A549 (cell line): ENCODE measurements at regions not wholly inside any gene's neighbourhood (a gene's known extent, or its start where the extent isn't known, plus 50 kb on each side); places are given as distances from the start of the nearest gene placed in this dataset.
"Not testable (repeated sequence)": the region's sequence is repeated elsewhere in the genome, so short reads cannot be mapped to it uniquely, and the experiment has no call there.

Experiments used
- ATAC-seq, 2 experiments: fragments of 200-7000 bp in 1 of 2; fragments of >200 bp in 1 of 2; cut with Nextera tagmentation in 1 of 2; cut with Tn5 transposase in 1 of 2; 3 replicates each; pipeline versions ENCODE4 v1.8.0 to v1.9.1; 2018 to 2020; ENCODE audit warnings: mild to moderate bottlenecking in 1 of 2, moderate library complexity in 1 of 2
- CTCF ChIA-PET: fragments of 300-600 bp; sonication (Branson Sonifier 250); formaldehyde crosslinking; extraction: SDS; loops from one replicate; lab custom pipeline; 2021; ENCODE audit warnings: antibody characterized with exemption, inconsistent platforms; lab: Yijun Ruan, JAX
- POLR2A ChIA-PET: fragments of 350-600 bp; formaldehyde crosslinking; extraction: SDS; loops from one replicate; lab custom pipeline; 2021; ENCODE audit warnings: antibody characterized with exemption, inconsistent platforms; lab: Yijun Ruan, JAX
- DNase-seq, 2 experiments: peaks; one replicate each; pipeline versions ENCODE4 v3.0.0 to v3.0.0-alpha.2; 2011 to 2016; ENCODE audit warnings: low read depth in 1 of 2, low spot score in 1 of 2
- FAIRE-seq: peaks from 2 replicates; lab custom pipeline; 2011; peaks lifted over from hg19 to GRCh38; lab: Jason Lieb, UNC
- H3K27ac ChIP-seq, 2 experiments: fragments of >200 bp; sonication (Bioruptor Twin); formaldehyde crosslinking; 3 replicates each; pipeline ENCODE4 v1.5.1; 2016 to 2017
- H3K4me1 ChIP-seq: fragments of >200 bp; sonication (Bioruptor Twin); formaldehyde crosslinking; 3 replicates; pipeline ENCODE4 v1.6.1; 2016
- H3K4me2 ChIP-seq: fragments of >200 bp; sonication (Bioruptor Twin); formaldehyde crosslinking; 3 replicates; pipeline ENCODE4 v1.6.1; 2016
- H3K4me3 ChIP-seq: fragments of >200 bp; sonication (Bioruptor Twin); formaldehyde crosslinking; 3 replicates; pipeline ENCODE4 v1.5.1; 2016
- H3K9me3 ChIP-seq: fragments of >200 bp; sonication (Bioruptor Twin); formaldehyde crosslinking; 3 replicates; pipeline ENCODE4 v1.6.1; 2016
- CHD4 ChIP-seq: fragments of 200-600 bp; sonication (generic); IDR thresholded peaks from 2 replicates; pipeline ENCODE4 v1.6.1; 2016; ENCODE audit warnings: antibody characterized with exemption, mild to moderate bottlenecking, borderline replicate concordance
- FOSL2 ChIP-seq, 2 experiments: fragments of 450-650 bp in 1 of 2; fragments of >200 bp in 1 of 2; sonication (Bioruptor Twin) in 1 of 2; formaldehyde crosslinking; IDR thresholded peaks; 2 replicates each; pipeline versions ENCODE4 v1.5.0 to v1.6.1; 2016 to 2020; ENCODE audit warnings: mild to moderate bottlenecking in 1 of 2, moderate library complexity in 1 of 2
- FOXS1 ChIP-seq: fragments of 250-450 bp; sonication (Bioruptor Pico); IDR thresholded peaks from 2 replicates; pipeline ENCODE4 v1.5.0; 2020; ENCODE audit warnings: mild to moderate bottlenecking, moderate library complexity
- HDAC2 ChIP-seq: fragments of 200-600 bp; sonication (generic); IDR thresholded peaks from 2 replicates; pipeline ENCODE4 v1.6.1; 2016
- HMGXB4 ChIP-seq: fragments of 250-450 bp; sonication (Bioruptor Pico); IDR thresholded peaks from 2 replicates; pipeline ENCODE4 v1.5.0; 2021; ENCODE audit warnings: mild to moderate bottlenecking, moderate library complexity, borderline replicate concordance
- HOXB13 ChIP-seq: fragments of 250-450 bp; sonication (Bioruptor Pico); IDR thresholded peaks from 2 replicates; pipeline ENCODE4 v1.5.0; 2020; ENCODE audit warnings: low read depth, mild to moderate bottlenecking, moderate library complexity
- JUNB ChIP-seq: fragments of >200 bp; sonication (Bioruptor Twin); formaldehyde crosslinking; IDR thresholded peaks from 2 replicates; pipeline ENCODE4 v1.6.1; 2016
- KDM1A ChIP-seq: fragments of 200-600 bp; sonication (generic); IDR thresholded peaks from 2 replicates; pipeline ENCODE4 v1.6.1; 2016; ENCODE audit warnings: low read depth, mild to moderate bottlenecking
- MAZ ChIP-seq: fragments of 150-350 bp; IDR thresholded peaks from 2 replicates; pipeline ENCODE4 v1.6.1; 2014; ENCODE audit warnings: antibody characterized with exemption, low read depth, low read length, borderline replicate concordance
- MYC ChIP-seq: IDR thresholded peaks from 2 replicates; pipeline ENCODE4 v1.6.1; 2012; ENCODE audit warnings: mild to moderate bottlenecking, inconsistent platforms, low read length, improper control_type of control experiment, borderline replicate concordance
- NPAS2 ChIP-seq: fragments of 250-450 bp; sonication (Bioruptor Pico); IDR thresholded peaks from 2 replicates; pipeline ENCODE4 v1.8.0; 2022; ENCODE audit warnings: mild to moderate bottlenecking, moderate library complexity, borderline replicate concordance
- NR3C1 ChIP-seq: fragments of >200 bp; sonication (Bioruptor Twin); formaldehyde crosslinking; IDR thresholded peaks from 3 replicates; pipeline ENCODE4 v1.6.1; 2017
- POLR2A ChIP-seq: IDR thresholded peaks from 2 replicates; pipeline ENCODE4 v1.6.1; 2012; ENCODE audit warnings: mild to moderate bottlenecking, low read length
- POLR2AphosphoS2 ChIP-seq: conservative IDR thresholded peaks from 2 replicates; pipeline ENCODE4 v1.6.1; 2012; ENCODE audit warnings: low read length, improper control_type of control experiment, inconsistent platforms
- RARB ChIP-seq: fragments of 250-450 bp; sonication (Bioruptor Pico); IDR thresholded peaks from 2 replicates; pipeline ENCODE4 v1.8.0; 2021; ENCODE audit warnings: mild to moderate bottlenecking, moderate library complexity
- RNF2 ChIP-seq: fragments of 200-600 bp; sonication (generic); IDR thresholded peaks from 2 replicates; pipeline ENCODE4 v1.6.1; 2016; ENCODE audit warnings: low read depth, mild to moderate bottlenecking, antibody characterized with exemption, moderate library complexity, borderline replicate concordance
- TP53 ChIP-seq: fragments of 250-450 bp; sonication (Bioruptor Pico); IDR thresholded peaks from 2 replicates; pipeline ENCODE4 v1.5.0; 2021; ENCODE audit warnings: mild to moderate bottlenecking, moderate library complexity
- ZNF302 ChIP-seq: fragments of 250-450 bp; sonication (Bioruptor Pico); IDR thresholded peaks from 2 replicates; pipeline ENCODE4 v1.9.0; 2021; ENCODE audit warnings: inconsistent platforms, mild to moderate bottlenecking, moderate library complexity
- ZSCAN20 ChIP-seq: fragments of 250-450 bp; sonication (Bioruptor Pico); IDR thresholded peaks from 2 replicates; pipeline ENCODE4 v1.8.0; 2022; ENCODE audit warnings: mild to moderate bottlenecking, moderate library complexity
- WGBS: methylation state at CpG from one replicate; pipeline ENCODE4 v1.1.6; 2017; ENCODE audit errors: missing lambda C conversion rate; 5-methylcytosine and 5-hydroxymethylcytosine counted together
- TF ChIP-seq, protein P1 (sequence below): IDR thresholded peaks from 2 replicates; pipeline ENCODE4 v1.6.1; 2012

DNA sequence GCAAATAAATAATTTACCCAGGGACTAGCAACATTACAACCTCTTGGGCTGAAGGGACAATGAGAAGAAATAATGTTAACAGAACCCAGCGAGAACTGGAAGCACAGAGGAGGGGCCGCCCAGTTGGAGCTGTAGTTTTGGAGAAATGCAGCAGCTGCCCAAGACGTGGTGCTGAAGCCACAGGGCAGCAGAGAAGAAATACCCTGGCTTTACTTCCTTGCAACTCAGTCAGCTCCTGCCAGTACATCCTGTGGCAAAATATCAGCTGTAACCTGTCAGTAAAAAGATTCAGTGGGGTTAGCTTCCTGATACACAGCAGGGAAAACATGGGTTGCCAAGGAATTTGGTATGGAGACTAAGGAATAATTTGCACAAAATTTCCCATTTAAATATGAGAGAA is 283.6 kb upstream of the USP25 start:
- Histone ChIP-seq H3K4me3 (no peak overlapping the region), H3K27ac (peak overlapping the region; percentile 93 to 96)
- DNase-seq: no peak
- TF ChIP-seq POLR2AphosphoS2 (no peak), HDAC2 (no peak), ZSCAN20 (CRISPR knock-in tag) (no peak), MAZ (no peak), FOXS1 (no peak), FOSL2 (IDR thresholded peaks at IDR 0.05) (no peak), FOSL2 (CRISPR knock-in tag; IDR thresholded peaks at IDR 0.05) (no peak), TP53 (CRISPR knock-in tag) (no peak), POLR2A (no peak), HMGXB4 (CRISPR knock-in tag) (no peak), MYC (no peak), NPAS2 (no peak), ZNF302 (CRISPR knock-in tag) (no peak), NR3C1 (no peak)
- TF ChIP-seq, all 56 proteins: peak for 0
- no peak for ATAC-seq
- CTCF ChIA-PET: interaction anchor here (0.9 kb wide), 1 partner anchor 37 kb away, joined by 3 read pairs; no protein-coding TSS in a partner anchor
- POLR2A ChIA-PET: no interaction called here
- peak overlapping the region; percentile 78; the same call in 1 of the 3 replicates for H3K4me2 ChIP-seq
- 90% methylated on average over 3 of the region's 3 CpGs for WGBS
- peaks cover 17% of the 10 kb centered on the region; the same call in 2 of the 3 replicates for H3K9me3 ChIP-seq
- FAIRE-seq: no peak
- peaks cover 47% of the 10 kb centered on the region for H3K4me1 ChIP-seq

DNA sequence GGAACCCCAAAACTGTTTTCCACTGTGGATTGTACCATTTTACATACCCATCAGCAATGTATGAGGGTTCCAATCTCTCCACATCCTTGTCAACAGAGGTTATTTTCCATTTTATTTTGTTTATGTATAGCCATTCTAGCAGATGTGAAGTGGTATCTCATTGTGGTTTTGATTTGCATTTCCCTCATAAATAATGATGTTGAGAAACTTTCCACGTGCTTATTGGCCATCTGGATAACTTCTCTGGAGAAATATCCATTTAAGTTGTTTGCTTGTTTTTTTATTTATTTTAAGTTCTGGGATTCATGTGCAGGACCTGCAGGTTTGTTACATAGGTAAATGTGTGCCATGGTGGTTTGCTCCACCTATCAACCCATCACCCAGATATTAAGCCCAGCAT is 280.2 kb upstream of the USP25 start:
- FAIRE-seq (no peak), ATAC-seq (no peak), DNase-seq (no peak)
- 26% methylated on average over 1 of the region's 1 CpG for WGBS
- TF ChIP-seq POLR2AphosphoS2 (no peak), KDM1A (no peak), RARB (no peak)
- Histone ChIP-seq H3K9me3 (peaks cover 17% of the 10 kb centered on the region; the same call in 2 of the 3 replicates), H3K27ac (no peak overlapping the region), H3K4me2 (no peak overlapping the region), H3K4me3 (no peak overlapping the region), H3K4me1 (peaks cover 21% of the 10 kb centered on the region)
- ChIA-PET POLR2A (no interaction called here), CTCF (no interaction called here)

- CTCF ChIA-PET: no interaction called here
- H3K4me3 ChIP-seq: no peak overlapping the region
- no peak overlapping the region for H3K4me2 ChIP-seq
- no peak for DNase-seq
- H3K9me3 ChIP-seq: peaks cover 9% of the 10 kb centered on the region; the same call in 1 of the 3 replicates
- H3K4me1 ChIP-seq: no peaks in the 10 kb centered on the region
- POLR2A ChIA-PET: no interaction called here
- FAIRE-seq: no peak
- no peak for TF ChIP-seq FOXS1
- TF ChIP-seq JUNB: no peak
- TF ChIP-seq ZSCAN20 (CRISPR knock-in tag): no peak
- TF ChIP-seq CHD4: no peak
- no peak for TF ChIP-seq RNF2
- TF ChIP-seq, protein P1, sequence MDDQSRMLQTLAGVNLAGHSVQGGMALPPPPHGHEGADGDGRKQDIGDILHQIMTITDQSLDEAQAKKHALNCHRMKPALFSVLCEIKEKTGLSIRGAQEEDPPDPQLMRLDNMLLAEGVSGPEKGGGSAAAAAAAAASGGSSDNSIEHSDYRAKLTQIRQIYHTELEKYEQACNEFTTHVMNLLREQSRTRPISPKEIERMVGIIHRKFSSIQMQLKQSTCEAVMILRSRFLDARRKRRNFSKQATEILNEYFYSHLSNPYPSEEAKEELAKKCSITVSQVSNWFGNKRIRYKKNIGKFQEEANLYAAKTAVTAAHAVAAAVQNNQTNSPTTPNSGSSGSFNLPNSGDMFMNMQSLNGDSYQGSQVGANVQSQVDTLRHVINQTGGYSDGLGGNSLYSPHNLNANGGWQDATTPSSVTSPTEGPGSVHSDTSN: no peak
- no peak for TF ChIP-seq ZNF302 (CRISPR knock-in tag)
- TF ChIP-seq HOXB13 (CRISPR knock-in tag): no peak
- no peak for TF ChIP-seq FOSL2 (IDR thresholded peaks at IDR 0.05)
- no peak for TF ChIP-seq FOSL2 (CRISPR knock-in tag; IDR thresholded peaks at IDR 0.05)
- TF ChIP-seq, all 56 proteins: peak for 0
- H3K27ac ChIP-seq: no peak overlapping the region
- no peak for ATAC-seq
Observed at GRCh38 chr21:15453261-15453660, 276.5 kb upstream of the USP25 start.

DNA sequence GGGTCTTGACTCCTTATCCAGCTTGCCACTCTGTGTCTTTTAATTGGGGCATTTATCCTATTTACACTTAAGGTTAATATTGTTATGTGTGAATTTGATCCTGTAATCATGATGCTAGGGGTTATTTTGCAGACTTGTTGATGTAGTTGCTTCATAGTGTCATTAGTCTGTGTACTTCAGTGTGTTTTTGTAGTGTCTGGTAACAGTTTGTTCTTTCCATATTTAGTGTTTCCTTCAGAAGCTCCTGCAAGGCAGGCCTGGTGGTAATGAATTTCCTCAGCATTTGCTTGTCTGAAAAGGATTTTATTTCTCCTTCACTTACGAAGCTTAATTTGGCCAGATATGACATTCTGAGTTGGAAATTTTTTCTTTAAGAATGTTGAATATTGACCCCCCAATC is 276.0 kb upstream of the USP25 start:
- CTCF ChIA-PET, H3K9me3 ChIP-seq, FAIRE-seq, H3K4me1 ChIP-seq, H3K27ac ChIP-seq, DNase-seq, ATAC-seq, POLR2A ChIA-PET, H3K4me2 ChIP-seq, H3K4me3 ChIP-seq: not testable (repeated sequence)
- 87% methylated on average over 1 of the region's 1 CpG for WGBS

DNA sequence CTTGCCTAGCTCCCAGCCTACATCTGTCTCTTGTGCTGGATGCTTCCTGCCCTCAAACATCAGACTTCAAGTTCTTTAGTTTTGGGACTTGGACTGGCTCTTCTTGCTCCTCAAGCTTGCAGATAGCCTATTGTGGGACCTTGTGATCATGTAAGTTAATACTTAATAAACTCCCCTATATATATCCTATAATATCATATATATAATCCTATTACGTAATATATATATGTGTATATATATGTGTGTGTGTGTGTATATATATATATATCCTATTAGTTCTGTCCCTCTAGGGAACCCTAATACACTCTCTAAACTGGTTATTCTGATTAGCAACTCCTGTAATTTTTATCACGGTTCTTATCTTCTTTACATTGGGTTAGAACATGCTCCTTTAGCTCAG is 274.9 kb upstream of the USP25 start:
- H3K4me2 ChIP-seq, H3K27ac ChIP-seq, POLR2A ChIA-PET, DNase-seq, H3K4me1 ChIP-seq, H3K4me3 ChIP-seq, H3K9me3 ChIP-seq, FAIRE-seq, ATAC-seq: not testable (repeated sequence)
- WGBS: 90% methylated on average over 2 of the region's 2 CpGs
- CTCF ChIA-PET: interaction anchor here (0.8 kb wide), 1 partner anchor 28 kb away, joined by 3 read pairs; no protein-coding TSS in a partner anchor
